GF-D8 (cell line): ENCODE measurements at regions not wholly inside any gene's neighbourhood (a gene's known extent, or its start where the extent isn't known, plus 50 kb on each side); places are given as distances from the start of the nearest gene placed in this dataset.

Experiments used
- DNase-seq: peaks from one replicate; lab custom pipeline; 2025; lab: John Stamatoyannopoulos, UW

DNA sequence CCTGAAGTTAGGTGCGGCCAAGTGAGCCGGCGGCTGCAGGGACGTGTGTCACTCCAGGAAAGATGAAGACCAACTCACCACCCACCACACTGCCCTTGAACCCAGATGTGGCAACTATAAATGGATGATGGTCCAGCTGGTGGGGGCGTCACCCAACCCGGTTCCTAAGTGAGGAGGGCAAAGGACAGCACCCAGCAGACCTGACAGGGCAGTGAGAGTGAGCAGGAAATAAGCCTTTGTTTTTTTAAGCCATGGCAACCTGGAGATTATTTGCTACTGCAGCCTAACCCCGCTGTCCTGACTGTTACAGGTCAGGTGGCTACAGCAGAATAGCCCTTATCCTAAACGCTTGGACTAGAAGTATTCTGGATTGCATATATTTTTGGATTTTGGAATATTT is 228.9 kb downstream of the CTTN start:
- no peak for DNase-seq

DNA sequence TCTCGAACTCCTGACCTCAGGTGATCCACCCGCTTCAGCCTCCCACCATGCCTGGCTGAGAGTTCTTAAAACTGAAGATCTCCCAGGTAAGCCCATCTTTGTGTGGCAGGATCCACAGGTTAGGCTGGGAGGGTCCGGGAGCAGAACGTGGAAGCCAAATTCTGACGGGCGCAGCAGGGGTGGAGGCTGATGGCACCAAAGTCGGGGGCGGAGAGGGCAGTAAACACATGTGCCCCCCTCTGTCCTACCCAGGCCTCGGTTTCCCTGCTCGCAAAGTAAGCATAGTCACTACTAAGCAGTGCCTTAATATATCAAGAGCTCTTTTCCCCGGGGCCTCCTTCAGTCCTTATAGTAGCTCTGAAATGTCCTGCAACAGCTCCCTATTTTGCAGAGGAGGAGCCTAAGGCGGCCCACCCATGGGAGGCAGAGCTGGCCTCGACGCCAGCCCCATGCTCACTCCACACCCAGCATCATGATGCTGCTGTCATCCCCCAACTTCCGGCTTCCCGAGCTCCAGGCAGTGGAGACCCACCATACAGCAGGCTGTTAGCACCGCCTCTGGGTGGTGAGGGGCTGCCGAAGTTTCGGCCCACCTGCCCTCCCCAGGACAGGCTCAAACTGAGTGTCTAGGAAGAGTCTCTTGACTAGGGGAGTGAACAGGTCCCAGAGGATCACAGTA is 230.0 kb downstream of the CTTN start:
- no peak for DNase-seq

- no peak for DNase-seq
Measured at GRCh38 chr11:70628855-70629844, 230.8 kb downstream of the CTTN start.

DNA sequence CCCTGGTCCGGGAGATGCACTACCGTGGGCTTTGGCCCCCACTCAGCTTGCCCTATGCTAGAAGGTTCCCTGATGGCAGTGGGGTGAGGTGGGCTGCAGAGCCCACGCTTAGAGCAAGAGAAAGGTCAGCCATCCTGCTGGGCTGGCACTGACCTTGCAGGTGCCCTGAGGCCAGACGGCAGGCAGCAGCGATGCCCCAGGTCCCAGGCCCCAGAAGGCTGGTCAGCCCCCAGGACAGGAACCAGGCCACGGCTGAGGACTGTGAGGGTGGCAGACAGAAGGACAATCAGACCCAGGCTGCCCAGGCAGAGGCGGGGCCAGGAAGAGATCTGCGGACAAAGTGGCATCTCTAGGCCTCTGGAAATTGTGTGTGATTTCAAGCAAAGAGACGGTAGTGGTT is 231.7 kb downstream of the CTTN start:
- no peak for DNase-seq

DNA sequence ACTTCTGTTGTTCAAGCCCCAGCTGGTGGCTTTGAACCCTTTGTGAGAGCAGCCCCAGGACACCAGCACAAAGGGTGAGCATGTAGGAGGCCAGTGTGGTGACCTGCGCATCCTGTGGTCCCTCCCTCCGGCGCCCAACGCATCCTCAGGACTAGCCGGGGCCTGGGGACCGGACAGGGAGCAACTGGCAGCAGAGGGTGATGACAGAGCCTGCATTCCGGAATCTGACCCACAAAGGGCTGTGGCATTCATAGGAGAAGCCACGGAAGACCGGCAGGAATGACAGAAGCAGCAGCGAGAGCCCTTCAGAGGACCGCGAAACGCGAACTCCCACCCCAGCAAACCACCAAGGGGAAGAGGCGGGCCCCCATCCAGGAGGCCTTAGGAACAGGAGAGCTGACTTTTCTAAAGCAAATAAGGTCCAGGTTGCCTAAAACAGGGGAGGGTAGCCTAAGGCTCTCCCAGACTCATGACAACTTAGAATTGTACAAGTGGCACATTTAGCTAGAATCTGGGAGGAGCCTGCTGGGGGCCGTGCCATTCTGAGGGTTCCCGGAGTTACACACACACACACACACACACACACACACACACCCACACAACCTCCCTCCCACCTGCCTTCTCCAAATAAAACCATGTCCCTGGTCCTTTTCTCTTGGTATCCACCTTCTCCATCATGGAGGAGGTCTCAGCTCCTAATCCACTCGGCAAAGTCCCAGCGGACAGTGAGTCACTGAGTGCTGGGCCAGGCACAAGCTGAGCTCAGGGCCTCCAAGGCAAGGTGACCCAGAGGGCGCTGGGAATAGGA is 232.7 kb downstream of the CTTN start:
- DNase-seq, result no peak

DNA sequence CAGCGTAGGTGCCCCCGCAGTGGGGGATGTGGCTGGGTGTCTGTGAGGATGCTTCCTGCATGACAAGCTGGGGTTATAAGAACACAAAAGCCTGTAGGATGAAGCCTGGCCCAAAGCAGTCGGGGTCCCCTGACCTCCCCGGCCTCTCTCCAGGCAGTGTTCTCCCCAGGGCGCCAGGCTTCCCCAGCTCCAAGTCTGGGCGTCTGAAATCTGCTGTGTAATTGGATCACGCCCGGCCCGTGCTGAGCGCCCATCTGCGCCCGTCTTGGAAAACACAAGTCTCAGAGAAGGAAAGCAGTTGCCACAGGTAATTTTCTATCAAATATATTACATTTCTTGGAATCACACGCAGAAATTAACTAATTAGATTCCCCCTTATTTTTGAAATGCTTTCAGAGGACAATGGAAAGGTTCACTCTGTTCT is 233.3 kb downstream of the CTTN start:
- DNase-seq, result no peak

GRCh38 chr11:70633610-70634009 is 235.3 kb downstream of the CTTN start:
- no peak for DNase-seq

- DNase-seq, result no peak
Measured at GRCh38 chr11:70636659-70637058, 238.3 kb downstream of the CTTN start.

DNA sequence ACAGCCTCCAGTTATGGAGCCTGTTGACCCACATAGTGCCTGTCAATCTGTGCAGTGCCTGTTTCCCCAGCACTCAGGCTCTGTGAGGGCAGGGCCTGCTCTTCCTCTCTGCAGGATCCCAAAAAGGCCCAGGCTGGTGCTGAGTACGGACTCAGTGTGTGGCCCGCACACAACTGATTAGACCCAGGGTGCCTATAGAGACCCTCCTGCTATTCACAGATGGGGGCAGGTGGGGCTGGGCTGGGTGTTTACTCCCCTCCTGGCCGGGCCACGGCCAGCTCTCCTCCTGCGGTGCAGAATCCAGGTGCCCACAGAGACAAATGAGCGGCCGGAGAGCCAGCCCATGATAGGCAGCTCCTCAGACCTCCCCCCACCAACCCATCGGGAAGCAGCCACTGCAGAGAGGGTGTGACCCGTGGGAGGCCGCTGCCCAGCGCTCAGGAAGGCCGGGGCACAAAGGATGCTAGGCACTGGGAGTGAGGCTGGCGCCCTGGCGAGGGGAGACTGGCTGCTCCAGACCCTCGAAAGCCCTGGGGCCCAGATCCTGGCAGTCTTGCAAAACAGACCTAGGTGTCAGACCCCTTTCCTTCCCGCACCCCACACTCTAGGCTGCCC is 239.0 kb downstream of the CTTN start:
- DNase-seq, result no peak

- DNase-seq, result no peak
Measured at GRCh38 chr11:70637949-70638583, 239.7 kb downstream of the CTTN start.

DNA sequence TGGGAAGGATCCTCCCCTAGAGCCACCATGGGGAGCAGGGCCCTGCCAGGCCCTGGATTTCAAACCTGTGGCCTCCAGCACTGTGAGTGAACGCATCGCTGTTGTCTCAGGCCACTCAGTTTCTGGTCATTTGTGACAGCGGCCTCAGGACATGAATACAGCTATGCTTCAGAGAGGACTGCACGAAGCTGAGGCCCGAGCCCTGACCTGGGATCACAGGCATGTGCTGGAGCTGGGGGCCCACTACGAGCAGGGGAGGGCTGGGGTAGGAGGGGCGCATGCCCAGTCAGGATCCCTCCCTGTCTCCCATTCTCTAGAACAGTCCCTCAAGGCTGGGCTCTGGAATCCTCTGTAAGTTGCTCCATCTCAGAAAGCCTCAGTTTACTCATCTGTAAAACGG is 242.1 kb downstream of the CTTN start:
- no peak for DNase-seq

GRCh38 chr11:70641369-70641768 is 243.0 kb downstream of the CTTN start:
- DNase-seq, result no peak

- DNase-seq, result no peak
Measured at GRCh38 chr11:70642266-70642665, 243.9 kb downstream of the CTTN start.

DNA sequence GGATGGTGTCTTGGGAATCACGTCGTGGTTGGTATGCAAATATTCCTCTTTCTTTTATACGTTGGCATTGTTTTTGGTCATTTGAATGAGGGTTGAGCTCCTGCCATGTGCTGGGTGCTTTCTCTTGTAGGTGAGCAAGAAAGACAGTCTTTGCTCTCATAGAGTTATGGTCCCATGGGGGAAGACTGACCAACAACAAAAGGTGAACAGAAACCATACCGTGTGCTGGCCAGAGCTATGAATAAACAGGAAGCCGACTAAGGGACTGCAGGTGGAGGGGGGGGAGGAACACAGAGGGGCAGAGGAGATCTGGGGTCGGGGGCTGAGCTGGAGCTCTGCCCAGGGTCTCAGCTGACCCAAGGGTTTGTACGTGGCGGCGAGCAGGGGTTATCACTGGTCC is 245.3 kb downstream of the CTTN start:
- DNase-seq, result no peak

GRCh38 chr11:70644343-70645060 is 246.2 kb downstream of the CTTN start:
- DNase-seq, result no peak

- DNase-seq, result no peak
Measured at GRCh38 chr11:70645537-70645936, 247.2 kb downstream of the CTTN start.

- no peak for DNase-seq
Measured at GRCh38 chr11:70646272-70647049, 248.1 kb downstream of the CTTN start.

DNA sequence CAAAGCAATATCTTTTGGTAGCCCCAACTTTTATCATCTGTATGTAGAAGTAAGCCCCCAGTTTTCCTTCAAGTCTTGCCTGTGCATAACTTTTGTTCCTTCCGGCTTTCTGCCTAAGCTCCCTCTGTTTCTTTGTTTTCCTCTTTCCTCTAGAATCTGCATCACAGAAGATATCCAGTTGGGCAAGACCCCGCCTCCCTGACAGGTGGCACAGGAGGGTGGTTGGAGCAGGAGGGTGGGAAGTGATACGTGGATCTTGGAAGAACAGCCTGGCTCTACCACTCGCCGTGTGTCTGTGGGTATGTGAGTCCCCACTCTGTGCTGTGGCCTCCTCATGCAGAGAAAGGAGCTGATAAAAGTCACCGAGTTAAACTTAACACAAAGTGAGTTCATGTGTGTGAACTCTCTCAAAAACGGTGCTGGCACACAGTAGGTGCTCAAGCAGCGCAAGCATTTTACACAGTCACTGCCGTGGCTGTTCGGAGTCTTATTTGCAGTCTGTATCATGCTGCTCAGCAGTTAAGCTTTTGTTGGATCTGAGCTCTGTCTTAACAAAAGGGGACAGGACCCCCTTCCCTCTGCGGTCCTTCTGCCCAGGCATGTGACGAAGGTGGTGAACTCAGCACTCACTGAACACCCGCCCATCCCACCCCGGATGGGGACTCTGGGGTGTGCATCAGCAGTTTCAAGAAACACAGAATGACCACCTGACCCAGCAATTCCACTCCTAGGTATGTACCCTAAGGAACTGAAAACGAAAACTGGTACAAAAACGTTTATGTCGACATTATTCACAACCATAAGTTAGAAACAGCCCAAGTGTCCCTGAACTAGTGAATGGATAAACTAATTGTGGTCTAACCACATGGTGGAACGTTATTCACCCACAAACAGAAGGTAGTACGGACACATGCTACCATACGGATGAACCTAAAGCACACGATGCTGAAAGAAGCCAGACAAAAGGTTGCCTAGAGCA is 249.1 kb downstream of the CTTN start:
- no peak for DNase-seq
